ENCODE measurements at regions not wholly inside any gene's neighbourhood (a gene's known extent, or its start where the extent isn't known, plus 50 kb on each side); places are given as distances from the start of the nearest gene placed in this dataset.
A peak's percentile ranks its signal among the peaks of the same experiment; 100 is the strongest.

- H3K27ac ChIP-seq (ENCODE audit: low read depth in 1 of 2, low read length in 1 of 2): no peak overlapping the region
- no peaks in the 10 kb centered on the region for H3K9me3 ChIP-seq (ENCODE audit: control insufficient read depth in 2 of 2, insufficient read depth in 1 of 2, low read length in 1 of 2)
- H3K27me3 ChIP-seq (ENCODE audit: control insufficient read depth in 2 of 2, insufficient read depth in 1 of 2, low read length in 1 of 2): no peaks in the 10 kb centered on the region
- DNase-seq (ENCODE audit: low read depth in 6 of 9, low spot score in 9 of 9): no peak
- 64% methylated on average over 3 of the region's 3 CpGs for WGBS
- H3K4me3 ChIP-seq (ENCODE audit: low read length in 2 of 2): no peak overlapping the region
- no peaks in the 10 kb centered on the region for H3K4me1 ChIP-seq (ENCODE audit: control insufficient read depth in 2 of 2, insufficient read depth in 2 of 2, low read length in 2 of 2)
- H3K36me3 ChIP-seq (ENCODE audit: control insufficient read depth in 2 of 2, insufficient read depth in 2 of 2, low read length in 1 of 2): no peaks in the 10 kb centered on the region
These were observed 477.7 kb downstream of the PDGFC start for GRCh38 chr4:156493858-156494257.

GRCh38 chr4:156487107-156487506, 484.5 kb downstream of the PDGFC start:
- 97% methylated on average over 6 of the region's 6 CpGs for WGBS
- H3K4me3 ChIP-seq (ENCODE audit: low read length in 2 of 2): no peak overlapping the region
- no peaks in the 10 kb centered on the region for H3K9me3 ChIP-seq (ENCODE audit: control insufficient read depth in 2 of 2, insufficient read depth in 1 of 2, low read length in 1 of 2)
- no peaks in the 10 kb centered on the region for H3K36me3 ChIP-seq (ENCODE audit: control insufficient read depth in 2 of 2, insufficient read depth in 2 of 2, low read length in 1 of 2)
- DNase-seq (ENCODE audit: low read depth in 6 of 9, low spot score in 9 of 9): no peak
- no peaks in the 10 kb centered on the region for H3K4me1 ChIP-seq (ENCODE audit: control insufficient read depth in 2 of 2, insufficient read depth in 2 of 2, low read length in 2 of 2)
- no peak overlapping the region for H3K27ac ChIP-seq (ENCODE audit: low read depth in 1 of 2, low read length in 1 of 2)
- H3K27me3 ChIP-seq (ENCODE audit: control insufficient read depth in 2 of 2, insufficient read depth in 1 of 2, low read length in 1 of 2): no peaks in the 10 kb centered on the region

- Histone ChIP-seq H3K36me3 (ENCODE audit: control insufficient read depth in 2 of 2, insufficient read depth in 2 of 2, low read length in 1 of 2) (no peaks in the 10 kb centered on the region), H3K4me1 (ENCODE audit: control insufficient read depth in 2 of 2, insufficient read depth in 2 of 2, low read length in 2 of 2) (no peaks in the 10 kb centered on the region), H3K27me3 (ENCODE audit: control insufficient read depth in 2 of 2, insufficient read depth in 1 of 2, low read length in 1 of 2) (no peaks in the 10 kb centered on the region), H3K27ac (ENCODE audit: low read depth in 1 of 2, low read length in 1 of 2) (no peak overlapping the region), H3K4me3 (ENCODE audit: low read length in 2 of 2) (no peak overlapping the region), H3K9me3 (ENCODE audit: control insufficient read depth in 2 of 2, insufficient read depth in 1 of 2, low read length in 1 of 2) (no peaks in the 10 kb centered on the region)
- DNase-seq (ENCODE audit: low read depth in 6 of 9, low spot score in 9 of 9): no peak
- WGBS: 97% methylated on average over 11 of the region's 11 CpGs
These were observed 489.8 kb downstream of the PDGFC start for GRCh38 chr4:156481845-156482244.

- no peaks in the 10 kb centered on the region for H3K9me3 ChIP-seq (ENCODE audit: control insufficient read depth in 2 of 2, insufficient read depth in 1 of 2, low read length in 1 of 2)
- no peaks in the 10 kb centered on the region for H3K27me3 ChIP-seq (ENCODE audit: control insufficient read depth in 2 of 2, insufficient read depth in 1 of 2, low read length in 1 of 2)
- 29% methylated on average over 2 of the region's 2 CpGs for WGBS
- H3K4me3 ChIP-seq (ENCODE audit: low read length in 2 of 2): no peak overlapping the region
- DNase-seq (ENCODE audit: low read depth in 6 of 9, low spot score in 9 of 9): no peak
- H3K27ac ChIP-seq (ENCODE audit: low read depth in 1 of 2, low read length in 1 of 2): no peak overlapping the region
- no peaks in the 10 kb centered on the region for H3K36me3 ChIP-seq (ENCODE audit: control insufficient read depth in 2 of 2, insufficient read depth in 2 of 2, low read length in 1 of 2)
- no peaks in the 10 kb centered on the region for H3K4me1 ChIP-seq (ENCODE audit: control insufficient read depth in 2 of 2, insufficient read depth in 2 of 2, low read length in 2 of 2)
These were observed 494.0 kb downstream of the PDGFC start for GRCh38 chr4:156477636-156478035.

- Histone ChIP-seq H3K27me3 (ENCODE audit: control insufficient read depth in 2 of 2, insufficient read depth in 1 of 2, low read length in 1 of 2) (no peaks in the 10 kb centered on the region), H3K4me3 (ENCODE audit: low read length in 2 of 2) (no peak overlapping the region), H3K9me3 (ENCODE audit: control insufficient read depth in 2 of 2, insufficient read depth in 1 of 2, low read length in 1 of 2) (no peaks in the 10 kb centered on the region), H3K4me1 (ENCODE audit: control insufficient read depth in 2 of 2, insufficient read depth in 2 of 2, low read length in 2 of 2) (no peaks in the 10 kb centered on the region), H3K27ac (ENCODE audit: low read depth in 1 of 2, low read length in 1 of 2) (no peak overlapping the region), H3K36me3 (ENCODE audit: control insufficient read depth in 2 of 2, insufficient read depth in 2 of 2, low read length in 1 of 2) (no peaks in the 10 kb centered on the region)
- DNase-seq (ENCODE audit: low read depth in 6 of 9, low spot score in 9 of 9): no peak
- WGBS: 94% methylated on average over 2 of the region's 2 CpGs
These were observed 495.2 kb downstream of the PDGFC start for GRCh38 chr4:156476359-156476758.

- Histone ChIP-seq H3K27ac (ENCODE audit: low read depth in 1 of 2, low read length in 1 of 2) (no peak overlapping the region), H3K36me3 (ENCODE audit: control insufficient read depth in 2 of 2, insufficient read depth in 2 of 2, low read length in 1 of 2) (no peaks in the 10 kb centered on the region), H3K4me1 (ENCODE audit: control insufficient read depth in 2 of 2, insufficient read depth in 2 of 2, low read length in 2 of 2) (no peaks in the 10 kb centered on the region), H3K27me3 (ENCODE audit: control insufficient read depth in 2 of 2, insufficient read depth in 1 of 2, low read length in 1 of 2) (no peaks in the 10 kb centered on the region), H3K4me3 (ENCODE audit: low read length in 2 of 2) (no peak overlapping the region), H3K9me3 (ENCODE audit: control insufficient read depth in 2 of 2, insufficient read depth in 1 of 2, low read length in 1 of 2) (no peaks in the 10 kb centered on the region)
- peak in 2 of 9 donors; percentile 10 to 27 for DNase-seq (ENCODE audit: low read depth in 6 of 9, low spot score in 9 of 9)
These were observed 496.3 kb downstream of the PDGFC start for GRCh38 chr4:156475322-156475721.

GRCh38 chr4:156473151-156473550, 498.4 kb downstream of the PDGFC start:
- H3K27ac ChIP-seq (ENCODE audit: low read depth in 1 of 2, low read length in 1 of 2): no peak overlapping the region
- H3K9me3 ChIP-seq (ENCODE audit: control insufficient read depth in 2 of 2, insufficient read depth in 1 of 2, low read length in 1 of 2): no peaks in the 10 kb centered on the region
- no peaks in the 10 kb centered on the region for H3K4me1 ChIP-seq (ENCODE audit: control insufficient read depth in 2 of 2, insufficient read depth in 2 of 2, low read length in 2 of 2)
- no peaks in the 10 kb centered on the region for H3K27me3 ChIP-seq (ENCODE audit: control insufficient read depth in 2 of 2, insufficient read depth in 1 of 2, low read length in 1 of 2)
- 78% methylated on average over 3 of the region's 3 CpGs for WGBS
- no peaks in the 10 kb centered on the region for H3K36me3 ChIP-seq (ENCODE audit: control insufficient read depth in 2 of 2, insufficient read depth in 2 of 2, low read length in 1 of 2)
- H3K4me3 ChIP-seq (ENCODE audit: low read length in 2 of 2): no peak overlapping the region
- no peak for DNase-seq (ENCODE audit: low read depth in 6 of 9, low spot score in 9 of 9)

GRCh38 chr4:156472624-156473023, 499.0 kb downstream of the PDGFC start:
- no peaks in the 10 kb centered on the region for H3K27me3 ChIP-seq (ENCODE audit: control insufficient read depth in 2 of 2, insufficient read depth in 1 of 2, low read length in 1 of 2)
- no peak for DNase-seq (ENCODE audit: low read depth in 6 of 9, low spot score in 9 of 9)
- no peak overlapping the region for H3K27ac ChIP-seq (ENCODE audit: low read depth in 1 of 2, low read length in 1 of 2)
- 69% methylated on average over 1 of the region's 1 CpG for WGBS
- H3K36me3 ChIP-seq (ENCODE audit: control insufficient read depth in 2 of 2, insufficient read depth in 2 of 2, low read length in 1 of 2): no peaks in the 10 kb centered on the region
- H3K4me1 ChIP-seq (ENCODE audit: control insufficient read depth in 2 of 2, insufficient read depth in 2 of 2, low read length in 2 of 2): no peaks in the 10 kb centered on the region
- no peak overlapping the region for H3K4me3 ChIP-seq (ENCODE audit: low read length in 2 of 2)
- no peaks in the 10 kb centered on the region for H3K9me3 ChIP-seq (ENCODE audit: control insufficient read depth in 2 of 2, insufficient read depth in 1 of 2, low read length in 1 of 2)

- H3K27ac ChIP-seq (ENCODE audit: low read depth in 1 of 2, low read length in 1 of 2): no peak overlapping the region
- no peaks in the 10 kb centered on the region for H3K36me3 ChIP-seq (ENCODE audit: control insufficient read depth in 2 of 2, insufficient read depth in 2 of 2, low read length in 1 of 2)
- WGBS: 92% methylated on average over 5 of the region's 5 CpGs
- no peak overlapping the region for H3K4me3 ChIP-seq (ENCODE audit: low read length in 2 of 2)
- H3K27me3 ChIP-seq (ENCODE audit: control insufficient read depth in 2 of 2, insufficient read depth in 1 of 2, low read length in 1 of 2): no peaks in the 10 kb centered on the region
- H3K9me3 ChIP-seq (ENCODE audit: control insufficient read depth in 2 of 2, insufficient read depth in 1 of 2, low read length in 1 of 2): no peaks in the 10 kb centered on the region
- no peak for DNase-seq (ENCODE audit: low read depth in 6 of 9, low spot score in 9 of 9)
- H3K4me1 ChIP-seq (ENCODE audit: control insufficient read depth in 2 of 2, insufficient read depth in 2 of 2, low read length in 2 of 2): no peaks in the 10 kb centered on the region
These were observed 505.9 kb upstream of the CTSO start for GRCh38 chr4:156459584-156459983.

GRCh38 chr4:156456830-156457229, 503.2 kb upstream of the CTSO start:
- DNase-seq (ENCODE audit: low read depth in 6 of 9, low spot score in 9 of 9): no peak
- WGBS: 87% methylated on average over 2 of the region's 2 CpGs
- Histone ChIP-seq H3K27me3 (ENCODE audit: control insufficient read depth in 2 of 2, insufficient read depth in 1 of 2, low read length in 1 of 2) (no peaks in the 10 kb centered on the region), H3K9me3 (ENCODE audit: control insufficient read depth in 2 of 2, insufficient read depth in 1 of 2, low read length in 1 of 2) (no peaks in the 10 kb centered on the region), H3K4me1 (ENCODE audit: control insufficient read depth in 2 of 2, insufficient read depth in 2 of 2, low read length in 2 of 2) (no peaks in the 10 kb centered on the region), H3K36me3 (ENCODE audit: control insufficient read depth in 2 of 2, insufficient read depth in 2 of 2, low read length in 1 of 2) (no peaks in the 10 kb centered on the region), H3K27ac (ENCODE audit: low read depth in 1 of 2, low read length in 1 of 2) (no peak overlapping the region), H3K4me3 (ENCODE audit: low read length in 2 of 2) (no peak overlapping the region)
